Sigmoid colon (tissue), 4 donors: ENCODE measurements at regions not wholly inside any gene's neighbourhood (a gene's known extent, or its start where the extent isn't known, plus 50 kb on each side); places are given as distances from the start of the nearest gene placed in this dataset.

Experiments
- EP300 ChIP-seq, 4 donors: sonication (generic); formaldehyde crosslinking; IDR thresholded peaks; one replicate each; pipeline ENCODE4 v1.6.1; 2017; ENCODE audit warnings: antibody characterized with exemption in 4 of 4
- POLR2A ChIP-seq, 2 donors: fragments of 450-650 bp; IDR thresholded peaks; one replicate each; pipeline ENCODE4 v1.6.1; 2016; ENCODE audit warnings: antibody characterized with exemption in 2 of 2, mild to moderate bottlenecking in 2 of 2, moderate library complexity in 2 of 2

- no peak for TF ChIP-seq POLR2A (IDR thresholded peaks at IDR 0.05)
- TF ChIP-seq EP300 (IDR thresholded peaks at IDR 0.05), result no peak
Observed at GRCh38 chr6:66986940-66987339, 1279.9 kb upstream of the EYS start.
